SK-N-SH (cell line): ENCODE measurements at regions not wholly inside any gene's neighbourhood (a gene's known extent, or its start where the extent isn't known, plus 50 kb on each side); places are given as distances from the start of the nearest gene placed in this dataset.

Experiments
- CTCF ChIP-seq: fragments of 200-600 bp; sonication (generic); IDR thresholded peaks from 2 replicates; pipeline ENCODE4 v1.6.1; 2017; ENCODE audit warnings: antibody characterized with exemption, mild to moderate bottlenecking, moderate library complexity
- EP300 ChIP-seq, 2 experiments: IDR thresholded peaks; 2 replicates each; pipeline versions ENCODE4 v1.4.0 to v1.6.1; 2012; ENCODE audit warnings: borderline replicate concordance in 1 of 2, low read depth in 1 of 2, low read length in 1 of 2
- FOXJ3 ChIP-seq: sonication (generic); formaldehyde crosslinking; IDR thresholded peaks from 2 replicates; pipeline ENCODE4 v1.5.1; 2020; ENCODE audit warnings: mild to moderate bottlenecking, missing genetic modification reagents
- FOXM1 ChIP-seq: IDR thresholded peaks from 2 replicates; pipeline ENCODE4 v1.4.0; 2012; ENCODE audit warnings: low read depth, mild to moderate bottlenecking
- NFIC ChIP-seq: IDR thresholded peaks from 2 replicates; pipeline ENCODE4 v1.4.0; 2012; ENCODE audit warnings: borderline replicate concordance
- NRF1 ChIP-seq: IDR thresholded peaks from 2 replicates; pipeline ENCODE4 v1.6.1; 2012; ENCODE audit warnings: low read depth, mild to moderate bottlenecking, low read length
- POLR2AphosphoS5 ChIP-seq: IDR thresholded peaks from 2 replicates; pipeline ENCODE4 v1.6.1; 2012; ENCODE audit warnings: low read depth, low read length
- REST ChIP-seq: IDR thresholded peaks from 2 replicates; pipeline ENCODE4 v1.6.1; 2012; ENCODE audit warnings: mild to moderate bottlenecking, low read depth, low read length, moderate library complexity

GRCh38 chr7:10463701-10464100, 510.0 kb upstream of the PHF14 start:
- TF ChIP-seq CTCF (no peak), NRF1 (no peak), FOXM1 (no peak), NFIC (no peak), POLR2AphosphoS5 (no peak), EP300 (IDR thresholded peaks at IDR 0.05; ENCODE audit: borderline replicate concordance in 1 of 2, low read depth in 1 of 2, low read length in 1 of 2) (no peak), FOXJ3 (no peak), REST (no peak)
